OCI-LY7 (cell line): ENCODE measurements at regions not wholly inside any gene's neighbourhood (a gene's known extent, or its start where the extent isn't known, plus 50 kb on each side); places are given as distances from the start of the nearest gene placed in this dataset.

Experiments
- EZH2phosphoT487 ChIP-seq: fragments of 200-600 bp; sonication (generic); IDR thresholded peaks from 2 replicates; pipeline ENCODE4 v1.6.1; 2018; ENCODE audit warnings: low read depth, borderline replicate concordance, mild to moderate bottlenecking, mixed run types, antibody characterized with exemption, low read length, moderate library complexity, mixed read lengths
- TF ChIP-seq, protein P1 (sequence below): fragments of 200-600 bp; sonication (generic); conservative IDR thresholded peaks from 2 replicates; pipeline ENCODE4 v1.5.1; 2014; ENCODE audit warnings: mild to moderate bottlenecking, antibody characterized with exemption, low read length, moderate library complexity, mixed read lengths

GRCh38 chr5:110909415-110909814 lies 162.1 kb upstream of the TSLP start:
- TF ChIP-seq, protein P1, sequence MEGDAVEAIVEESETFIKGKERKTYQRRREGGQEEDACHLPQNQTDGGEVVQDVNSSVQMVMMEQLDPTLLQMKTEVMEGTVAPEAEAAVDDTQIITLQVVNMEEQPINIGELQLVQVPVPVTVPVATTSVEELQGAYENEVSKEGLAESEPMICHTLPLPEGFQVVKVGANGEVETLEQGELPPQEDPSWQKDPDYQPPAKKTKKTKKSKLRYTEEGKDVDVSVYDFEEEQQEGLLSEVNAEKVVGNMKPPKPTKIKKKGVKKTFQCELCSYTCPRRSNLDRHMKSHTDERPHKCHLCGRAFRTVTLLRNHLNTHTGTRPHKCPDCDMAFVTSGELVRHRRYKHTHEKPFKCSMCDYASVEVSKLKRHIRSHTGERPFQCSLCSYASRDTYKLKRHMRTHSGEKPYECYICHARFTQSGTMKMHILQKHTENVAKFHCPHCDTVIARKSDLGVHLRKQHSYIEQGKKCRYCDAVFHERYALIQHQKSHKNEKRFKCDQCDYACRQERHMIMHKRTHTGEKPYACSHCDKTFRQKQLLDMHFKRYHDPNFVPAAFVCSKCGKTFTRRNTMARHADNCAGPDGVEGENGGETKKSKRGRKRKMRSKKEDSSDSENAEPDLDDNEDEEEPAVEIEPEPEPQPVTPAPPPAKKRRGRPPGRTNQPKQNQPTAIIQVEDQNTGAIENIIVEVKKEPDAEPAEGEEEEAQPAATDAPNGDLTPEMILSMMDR, result no peak
- no peak for TF ChIP-seq EZH2phosphoT487
